GM08714 (cell line): ENCODE measurements at regions not wholly inside any gene's neighbourhood (a gene's known extent, or its start where the extent isn't known, plus 50 kb on each side); places are given as distances from the start of the nearest gene placed in this dataset.
"Not testable (repeated sequence)": the region's sequence is repeated elsewhere in the genome, so short reads cannot be mapped to it uniquely, and the experiment has no call there.

Experiments
- H3K4me3 ChIP-seq: fragments of 200-500 bp; sonication (Bioruptor generic); 2 replicates; pipeline ENCODE4 v1.5.1; 2014; ENCODE audit warnings: mild to moderate bottlenecking, low read length, inconsistent platforms
- ZNF274 ChIP-seq: IDR thresholded peaks from 2 replicates; pipeline ENCODE4 v1.6.1; 2012; ENCODE audit warnings: mild to moderate bottlenecking, low read depth, low read length

- TF ChIP-seq ZNF274, result no peak
- H3K4me3 ChIP-seq, result no peak overlapping the region
Measured at GRCh38 chr20:48025661-48026060, 240.4 kb upstream of the SULF2 start.

GRCh38 chr20:48025051-48025515, 239.8 kb upstream of the SULF2 start:
- no peak for TF ChIP-seq ZNF274
- H3K4me3 ChIP-seq, result no peak overlapping the region

DNA sequence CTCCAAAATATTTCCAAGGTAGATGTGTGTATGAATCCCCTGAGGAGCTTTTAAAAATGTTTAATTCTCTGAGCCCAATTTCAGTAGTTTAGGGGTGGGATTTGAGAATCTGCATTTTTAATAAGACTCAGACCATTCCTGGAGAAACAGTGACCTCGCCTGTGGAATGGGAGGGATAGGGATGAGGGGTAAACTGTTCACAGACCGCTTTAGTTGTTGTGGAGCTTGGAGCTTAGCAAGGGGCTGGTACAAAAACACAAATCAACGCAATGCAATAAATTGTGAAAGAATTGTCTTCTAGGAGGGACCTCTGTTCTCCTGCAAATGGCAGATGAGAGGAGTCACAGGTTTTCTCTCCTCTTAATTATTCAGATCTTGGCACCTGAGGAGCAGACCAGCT, 239.3 kb upstream of the SULF2 start:
- no peak overlapping the region for H3K4me3 ChIP-seq
- no peak for TF ChIP-seq ZNF274

DNA sequence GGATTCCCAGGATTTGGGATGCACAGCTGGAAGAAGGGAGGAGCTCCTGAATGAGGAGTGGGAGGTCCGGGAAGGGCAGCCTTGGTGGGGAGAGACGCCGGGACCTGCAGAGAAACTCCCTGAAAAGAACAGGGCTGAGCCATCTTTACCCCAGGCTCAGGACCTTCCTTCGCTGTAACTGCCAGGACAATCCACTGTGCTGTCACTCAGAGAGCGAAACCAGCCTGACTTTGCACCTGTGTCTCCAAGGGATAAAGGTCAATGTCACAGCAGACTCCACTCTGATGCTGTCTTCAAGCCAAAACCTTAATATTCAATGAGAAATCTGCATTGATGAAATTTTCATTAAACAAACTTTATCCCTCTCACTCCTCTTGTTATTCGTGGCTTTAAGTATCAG, 235.4 kb upstream of the SULF2 start:
- H3K4me3 ChIP-seq, result not testable (repeated sequence)

GRCh38 chr20:48019940-48020339, 234.7 kb upstream of the SULF2 start:
- H3K4me3 ChIP-seq, result no peak overlapping the region
- no peak for TF ChIP-seq ZNF274

GRCh38 chr20:48019496-48019895, 234.2 kb upstream of the SULF2 start:
- no peak for TF ChIP-seq ZNF274
- H3K4me3 ChIP-seq, result no peak overlapping the region

DNA sequence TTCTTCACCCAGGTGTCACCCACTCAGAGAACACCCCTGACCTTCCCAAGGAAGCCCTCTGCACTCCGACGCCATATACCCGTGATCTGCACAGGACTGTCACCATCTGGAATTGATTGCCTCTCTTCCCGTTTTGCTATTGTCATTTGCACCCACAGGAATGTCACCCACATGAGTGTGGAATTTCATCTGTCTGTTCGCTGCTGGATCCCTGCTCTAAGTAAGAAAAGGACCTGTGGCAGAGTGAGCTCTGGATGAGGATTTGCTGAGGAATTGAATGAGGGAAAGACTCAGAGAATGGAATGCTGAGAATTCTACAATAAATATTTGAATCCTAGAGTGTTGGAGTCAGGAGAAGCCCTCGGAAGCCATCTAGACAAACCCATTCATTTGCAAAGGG, 233.6 kb upstream of the SULF2 start:
- not testable (repeated sequence) for H3K4me3 ChIP-seq

GRCh38 chr20:48017992-48018391, 232.7 kb upstream of the SULF2 start:
- no peak overlapping the region for H3K4me3 ChIP-seq
- TF ChIP-seq ZNF274, result no peak

GRCh38 chr20:48017509-48017908, 232.2 kb upstream of the SULF2 start:
- TF ChIP-seq ZNF274, result no peak
- H3K4me3 ChIP-seq, result no peak overlapping the region

GRCh38 chr20:48015943-48016723, 230.9 kb upstream of the SULF2 start:
- H3K4me3 ChIP-seq, result no peak overlapping the region
- TF ChIP-seq ZNF274, result no peak

GRCh38 chr20:48015141-48015910, 230.0 kb upstream of the SULF2 start:
- no peak for TF ChIP-seq ZNF274
- no peak overlapping the region for H3K4me3 ChIP-seq

GRCh38 chr20:48012401-48012974, 227.2 kb upstream of the SULF2 start:
- H3K4me3 ChIP-seq, result no peak overlapping the region
- TF ChIP-seq ZNF274, result no peak

DNA sequence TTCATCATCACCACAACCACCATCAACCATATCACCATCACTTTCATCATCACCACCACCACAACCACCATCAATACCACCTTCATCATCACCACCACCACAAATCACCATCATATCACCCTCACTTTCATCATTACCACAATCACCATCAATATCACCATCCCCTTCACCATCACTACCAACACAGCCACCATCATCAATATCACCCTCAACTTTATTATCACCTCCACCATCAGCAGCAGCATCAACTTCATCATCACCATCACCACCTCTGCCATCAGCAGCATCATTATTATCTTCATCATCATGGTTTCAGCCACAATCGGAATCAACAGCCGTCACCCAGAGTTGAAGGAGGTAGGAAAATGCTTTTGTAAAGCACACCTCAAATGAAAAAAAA, 225.7 kb upstream of the SULF2 start:
- no peak for TF ChIP-seq ZNF274
- no peak overlapping the region for H3K4me3 ChIP-seq

DNA sequence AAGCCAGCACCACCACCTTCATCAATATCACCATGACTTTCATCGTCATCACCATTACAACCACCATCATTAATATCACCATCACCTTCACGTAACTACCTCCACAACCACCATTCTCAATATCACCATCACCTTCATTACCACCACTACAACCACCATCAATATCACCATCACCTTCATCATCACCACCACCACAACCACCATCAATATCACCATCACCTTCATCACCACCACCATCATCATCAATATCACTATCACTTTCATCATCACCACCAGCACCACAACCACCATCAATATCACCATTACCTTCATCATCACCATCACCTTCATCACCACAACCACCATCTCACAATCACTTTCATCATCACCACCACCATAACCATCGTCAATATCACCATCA, 225.3 kb upstream of the SULF2 start:
- TF ChIP-seq ZNF274, result no peak
- H3K4me3 ChIP-seq, result no peak overlapping the region
